OCI-LY7 (cell line): ENCODE measurements at regions not wholly inside any gene's neighbourhood (a gene's known extent, or its start where the extent isn't known, plus 50 kb on each side); places are given as distances from the start of the nearest gene placed in this dataset.

Experiments
- BruUV-seq: library from RNA; stranded (reverse); fragments of 400-500 nt; replicated peaks from 2 replicates; lab custom pipeline; 2021; lab: Mats Ljungman, UMichigan
- CTCF ChIA-PET: fragments of 300-600 bp; sonication (Branson Sonifier 250); formaldehyde crosslinking; loops from one replicate; lab custom pipeline; 2022; ENCODE audit warnings: antibody characterized with exemption; ENCODE audit not compliant: unreplicated experiment; lab: Charles Lee
- POLR2A ChIA-PET: fragments of 300-600 bp; sonication (Branson Sonifier 250); formaldehyde crosslinking; loops from one replicate; lab custom pipeline; 2022; ENCODE audit warnings: antibody characterized with exemption; lab: Charles Lee
- DNase-seq: peaks from one replicate; pipeline ENCODE4 v3.0.0-alpha.2; 2015; ENCODE audit warnings: low spot score
- H2AFZ ChIP-seq: fragments of 200-600 bp; sonication (generic), shearing (Covaris generic); 2 replicates; pipeline ENCODE4 v1.6.1; 2014; ENCODE audit warnings: mild to moderate bottlenecking, antibody characterized with exemption, low read length, moderate library complexity
- H3K27ac ChIP-seq: fragments of 200-600 bp; sonication (generic); 2 replicates; pipeline ENCODE4 v1.5.1; 2014; ENCODE audit warnings: mixed run types, low read depth, mild to moderate bottlenecking, moderate library complexity, low read length, inconsistent platforms; ENCODE audit not compliant: poor library complexity, severe bottlenecking
- H3K36me3 ChIP-seq: fragments of 200-600 bp; sonication (generic); 2 replicates; pipeline ENCODE4 v1.6.1; 2014; ENCODE audit warnings: mild to moderate bottlenecking, antibody characterized with exemption, low read length, moderate library complexity, mixed read lengths; ENCODE audit not compliant: insufficient read depth
- H3K4me1 ChIP-seq: fragments of 200-600 bp; sonication (generic); 2 replicates; pipeline ENCODE4 v1.5.1; 2014; ENCODE audit warnings: mild to moderate bottlenecking, low read length; ENCODE audit not compliant: insufficient read depth, poor library complexity, severe bottlenecking
- H3K4me2 ChIP-seq: fragments of 200-600 bp; sonication (generic); 2 replicates; pipeline ENCODE4 v1.6.1; 2014; ENCODE audit warnings: mild to moderate bottlenecking, low read length
- H3K4me3 ChIP-seq: fragments of 200-600 bp; sonication (generic); 2 replicates; pipeline ENCODE4 v1.5.1; 2014; ENCODE audit warnings: mild to moderate bottlenecking, low read depth, low read length; ENCODE audit not compliant: poor library complexity, severe bottlenecking
- H3K79me2 ChIP-seq: fragments of 200-600 bp; sonication (generic); 2 replicates; pipeline ENCODE4 v1.6.1; 2016; ENCODE audit warnings: low read depth, mild to moderate bottlenecking, low read length, moderate library complexity, mixed read lengths; ENCODE audit not compliant: insufficient read depth
- H3K9me2 ChIP-seq: fragments of 200-600 bp; sonication (generic); 2 replicates; pipeline ENCODE4 v1.6.1; 2016; ENCODE audit warnings: mild to moderate bottlenecking, low read length, mixed read lengths; ENCODE audit not compliant: insufficient read depth
- H3K9me3 ChIP-seq: fragments of 200-600 bp; sonication (generic); 2 replicates; pipeline ENCODE4 v1.6.1; 2014; ENCODE audit warnings: mild to moderate bottlenecking, mixed run types, low read length, mixed read lengths
- H4K20me1 ChIP-seq: fragments of 200-600 bp; sonication (generic); 2 replicates; pipeline ENCODE4 v1.6.1; 2014; ENCODE audit warnings: mild to moderate bottlenecking, antibody characterized with exemption, low read length, moderate library complexity, mixed read lengths; ENCODE audit not compliant: insufficient read depth
- EZH2phosphoT487 ChIP-seq: fragments of 200-600 bp; sonication (generic); IDR thresholded peaks from 2 replicates; pipeline ENCODE4 v1.6.1; 2018; ENCODE audit warnings: low read depth, borderline replicate concordance, mild to moderate bottlenecking, mixed run types, antibody characterized with exemption, low read length, moderate library complexity, mixed read lengths
- intact Hi-C: fragments of 100-400 bp; cut with micrococcal nuclease; formaldehyde crosslinking; loops from one replicate; pipeline ENCODE4 v1.10.0; 2022; ENCODE audit not compliant: unreplicated experiment
- TF ChIP-seq, protein P1 (sequence below): fragments of 200-600 bp; sonication (generic); conservative IDR thresholded peaks from 2 replicates; pipeline ENCODE4 v1.5.1; 2014; ENCODE audit warnings: mild to moderate bottlenecking, antibody characterized with exemption, low read length, moderate library complexity, mixed read lengths

DNA sequence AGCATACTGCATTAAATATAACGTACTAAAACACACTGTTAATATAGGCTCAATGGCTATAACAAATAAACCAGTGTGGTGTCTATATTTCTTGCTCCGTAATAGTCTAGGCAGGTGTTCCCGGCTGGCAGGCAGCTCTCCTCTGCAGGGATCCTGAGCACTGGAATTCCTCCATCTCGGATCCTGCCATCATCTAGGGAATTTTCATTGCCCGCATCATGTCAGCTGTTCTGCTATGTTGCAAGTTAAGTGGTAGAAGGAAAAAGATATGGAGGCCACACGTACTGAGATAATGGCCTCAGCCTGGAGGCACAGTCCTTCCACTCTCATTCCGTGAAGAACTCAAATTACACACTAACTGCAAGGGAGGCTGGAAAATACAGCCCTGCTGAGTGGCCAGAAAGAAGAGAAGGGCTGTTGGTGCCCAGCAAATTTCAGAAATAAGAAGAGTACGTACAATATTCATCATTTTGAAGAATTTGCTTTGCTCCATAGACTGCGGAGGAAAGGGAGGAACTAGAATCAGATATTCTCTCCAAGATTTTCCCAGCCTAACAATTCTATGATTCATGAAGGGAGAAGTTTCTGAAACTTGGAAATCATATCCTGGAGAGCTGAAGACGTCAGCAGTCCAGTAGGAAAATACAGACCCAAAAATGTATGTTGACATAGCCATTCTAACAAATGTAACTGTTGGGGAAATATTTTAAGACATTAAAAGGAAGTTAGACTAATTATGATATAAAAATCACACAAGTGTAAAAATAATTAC, 263.3 kb downstream of the MRPL39 start:
- no peak overlapping the region for H3K27ac ChIP-seq
- CTCF ChIA-PET: no interaction called here
- H3K9me3 ChIP-seq: no peaks in the 10 kb centered on the region
- TF ChIP-seq EZH2phosphoT487: no peak
- TF ChIP-seq, protein P1, sequence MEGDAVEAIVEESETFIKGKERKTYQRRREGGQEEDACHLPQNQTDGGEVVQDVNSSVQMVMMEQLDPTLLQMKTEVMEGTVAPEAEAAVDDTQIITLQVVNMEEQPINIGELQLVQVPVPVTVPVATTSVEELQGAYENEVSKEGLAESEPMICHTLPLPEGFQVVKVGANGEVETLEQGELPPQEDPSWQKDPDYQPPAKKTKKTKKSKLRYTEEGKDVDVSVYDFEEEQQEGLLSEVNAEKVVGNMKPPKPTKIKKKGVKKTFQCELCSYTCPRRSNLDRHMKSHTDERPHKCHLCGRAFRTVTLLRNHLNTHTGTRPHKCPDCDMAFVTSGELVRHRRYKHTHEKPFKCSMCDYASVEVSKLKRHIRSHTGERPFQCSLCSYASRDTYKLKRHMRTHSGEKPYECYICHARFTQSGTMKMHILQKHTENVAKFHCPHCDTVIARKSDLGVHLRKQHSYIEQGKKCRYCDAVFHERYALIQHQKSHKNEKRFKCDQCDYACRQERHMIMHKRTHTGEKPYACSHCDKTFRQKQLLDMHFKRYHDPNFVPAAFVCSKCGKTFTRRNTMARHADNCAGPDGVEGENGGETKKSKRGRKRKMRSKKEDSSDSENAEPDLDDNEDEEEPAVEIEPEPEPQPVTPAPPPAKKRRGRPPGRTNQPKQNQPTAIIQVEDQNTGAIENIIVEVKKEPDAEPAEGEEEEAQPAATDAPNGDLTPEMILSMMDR: no peak
- BruUV-seq: no TSS peak
- no peak for DNase-seq
- intact Hi-C loops: no loop called here
- POLR2A ChIA-PET: no interaction called here
- H3K4me3 ChIP-seq: no peak overlapping the region
- H3K79me2 ChIP-seq: no peaks in the 10 kb centered on the region
- no peaks in the 10 kb centered on the region for H3K36me3 ChIP-seq
- no peaks in the 10 kb centered on the region for H3K4me1 ChIP-seq
- H3K4me2 ChIP-seq: no peak overlapping the region
- no peaks in the 10 kb centered on the region for H3K9me2 ChIP-seq
- H2AFZ ChIP-seq: no peak overlapping the region
- H4K20me1 ChIP-seq: no peaks in the 10 kb centered on the region

DNA sequence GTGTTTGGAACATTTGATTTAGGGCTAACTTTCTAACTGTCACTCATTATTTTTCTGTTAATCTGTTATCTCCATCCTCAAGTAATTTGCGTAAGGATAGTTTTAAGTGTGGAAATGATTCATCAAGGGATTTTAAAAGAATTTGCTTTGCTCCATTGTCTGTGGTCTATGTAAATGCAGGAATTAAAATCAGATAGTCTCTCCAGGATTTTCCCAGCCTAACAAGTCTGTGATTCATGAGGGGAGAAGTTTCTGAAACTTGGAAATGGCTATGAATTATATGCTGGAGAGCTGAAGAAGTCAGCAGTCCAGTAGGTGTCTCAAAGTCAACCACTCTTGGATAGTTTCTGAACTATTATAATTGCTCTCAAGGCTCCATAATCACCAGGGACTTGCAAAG, 264.5 kb downstream of the MRPL39 start:
- no peaks in the 10 kb centered on the region for H3K9me2 ChIP-seq
- H4K20me1 ChIP-seq: no peaks in the 10 kb centered on the region
- no peak overlapping the region for H3K4me3 ChIP-seq
- no peak overlapping the region for H3K4me2 ChIP-seq
- H3K36me3 ChIP-seq: no peaks in the 10 kb centered on the region
- H3K27ac ChIP-seq: no peak overlapping the region
- no peak for TF ChIP-seq EZH2phosphoT487
- TF ChIP-seq, protein P1: no peak
- CTCF ChIA-PET: no interaction called here
- no peaks in the 10 kb centered on the region for H3K79me2 ChIP-seq
- intact Hi-C loops: no loop called here
- BruUV-seq: no TSS peak
- no peaks in the 10 kb centered on the region for H3K9me3 ChIP-seq
- H3K4me1 ChIP-seq: no peaks in the 10 kb centered on the region
- DNase-seq: no peak
- POLR2A ChIA-PET: no interaction called here
- no peak overlapping the region for H2AFZ ChIP-seq

DNA sequence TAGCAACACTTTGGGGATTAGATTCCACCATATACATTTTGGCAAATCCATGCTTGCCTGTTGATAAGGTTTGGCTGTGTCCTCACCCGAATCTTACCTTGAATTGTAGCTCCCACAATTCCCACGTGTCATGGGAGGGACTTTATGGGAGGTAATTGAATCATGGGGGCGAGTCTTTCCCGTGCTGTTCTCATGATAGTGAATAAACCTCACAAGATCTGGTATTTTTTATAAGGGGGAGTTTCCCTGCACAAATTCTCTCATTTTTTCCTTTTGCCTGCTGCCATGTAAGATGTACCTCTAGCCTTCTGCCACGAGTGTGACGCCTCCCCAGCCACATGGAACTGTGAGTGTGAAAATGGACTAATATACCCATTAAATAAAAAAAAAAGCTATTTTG, 265.3 kb downstream of the MRPL39 start:
- TF ChIP-seq EZH2phosphoT487: no peak
- TF ChIP-seq, protein P1: no peak
- no peak overlapping the region for H3K4me2 ChIP-seq
- no peaks in the 10 kb centered on the region for H4K20me1 ChIP-seq
- CTCF ChIA-PET: no interaction called here
- no peaks in the 10 kb centered on the region for H3K4me1 ChIP-seq
- no peak overlapping the region for H3K27ac ChIP-seq
- H3K9me2 ChIP-seq: no peaks in the 10 kb centered on the region
- intact Hi-C loops: no loop called here
- no peaks in the 10 kb centered on the region for H3K9me3 ChIP-seq
- no peaks in the 10 kb centered on the region for H3K36me3 ChIP-seq
- POLR2A ChIA-PET: no interaction called here
- no peak overlapping the region for H2AFZ ChIP-seq
- no TSS peak for BruUV-seq
- no peak for DNase-seq
- no peaks in the 10 kb centered on the region for H3K79me2 ChIP-seq
- H3K4me3 ChIP-seq: no peak overlapping the region
